ENCODE measurements at regions not wholly inside any gene's neighbourhood (a gene's known extent, or its start where the extent isn't known, plus 50 kb on each side); places are given as distances from the start of the nearest gene placed in this dataset.

GRCh38 chr5:138629392-138629791, 54.2 kb upstream of the HSPA9 start:
- Histone ChIP-seq H3K4me1 (no peaks in the 10 kb centered on the region), H3K4me3 (no peak overlapping the region), H3K27ac (no peak overlapping the region), H3K27me3 (no peaks in the 10 kb centered on the region), H3K9me3 (no peaks in the 10 kb centered on the region), H3K36me3 (no peaks in the 10 kb centered on the region)
- intact Hi-C loops (cut with DNase I; ENCODE audit: low total_unique reads): no loop called here
- TF ChIP-seq, protein P1, sequence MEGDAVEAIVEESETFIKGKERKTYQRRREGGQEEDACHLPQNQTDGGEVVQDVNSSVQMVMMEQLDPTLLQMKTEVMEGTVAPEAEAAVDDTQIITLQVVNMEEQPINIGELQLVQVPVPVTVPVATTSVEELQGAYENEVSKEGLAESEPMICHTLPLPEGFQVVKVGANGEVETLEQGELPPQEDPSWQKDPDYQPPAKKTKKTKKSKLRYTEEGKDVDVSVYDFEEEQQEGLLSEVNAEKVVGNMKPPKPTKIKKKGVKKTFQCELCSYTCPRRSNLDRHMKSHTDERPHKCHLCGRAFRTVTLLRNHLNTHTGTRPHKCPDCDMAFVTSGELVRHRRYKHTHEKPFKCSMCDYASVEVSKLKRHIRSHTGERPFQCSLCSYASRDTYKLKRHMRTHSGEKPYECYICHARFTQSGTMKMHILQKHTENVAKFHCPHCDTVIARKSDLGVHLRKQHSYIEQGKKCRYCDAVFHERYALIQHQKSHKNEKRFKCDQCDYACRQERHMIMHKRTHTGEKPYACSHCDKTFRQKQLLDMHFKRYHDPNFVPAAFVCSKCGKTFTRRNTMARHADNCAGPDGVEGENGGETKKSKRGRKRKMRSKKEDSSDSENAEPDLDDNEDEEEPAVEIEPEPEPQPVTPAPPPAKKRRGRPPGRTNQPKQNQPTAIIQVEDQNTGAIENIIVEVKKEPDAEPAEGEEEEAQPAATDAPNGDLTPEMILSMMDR (IDR thresholded peaks at IDR 0.05): no peak
- no peak for DNase-seq

DNA sequence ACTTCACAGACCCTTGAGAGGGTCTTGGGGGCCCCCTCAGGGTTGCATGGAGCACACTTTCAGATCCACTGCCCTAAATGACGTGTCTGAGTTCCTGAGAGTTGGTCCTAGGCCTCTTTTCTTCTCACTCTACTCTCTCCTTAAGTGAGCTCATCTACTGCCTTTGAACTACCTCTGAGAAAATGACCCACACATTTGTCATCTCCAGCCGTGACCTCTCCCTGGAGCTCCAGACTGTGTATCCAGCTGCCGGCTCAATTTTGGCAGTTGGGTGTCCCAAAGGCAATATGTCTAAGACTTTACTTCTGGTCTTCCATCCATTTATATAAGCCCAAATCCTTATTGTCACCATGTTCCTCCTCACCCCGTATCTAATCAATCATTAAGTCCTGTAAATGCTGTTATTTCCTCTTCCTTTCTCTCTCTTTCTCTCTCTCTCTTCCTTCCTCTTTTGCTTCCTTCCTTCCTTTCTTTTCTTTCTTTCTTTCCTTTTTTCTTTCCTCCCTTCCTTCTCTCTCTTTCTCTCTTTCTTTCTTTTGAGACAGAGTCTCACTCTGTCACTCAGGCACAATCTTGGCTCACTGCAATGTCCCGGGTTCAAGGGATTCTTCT, 51.2 kb upstream of the HSPA9 start:
- H3K9me3 ChIP-seq: no peaks in the 10 kb centered on the region
- intact Hi-C loops (cut with DNase I; ENCODE audit: low total_unique reads): no loop called here
- no peak overlapping the region for H3K4me3 ChIP-seq
- no peaks in the 10 kb centered on the region for H3K4me1 ChIP-seq
- H3K27ac ChIP-seq: no peak overlapping the region
- H3K27me3 ChIP-seq: no peaks in the 10 kb centered on the region
- no peaks in the 10 kb centered on the region for H3K36me3 ChIP-seq
- no peak for DNase-seq
- TF ChIP-seq, protein P1 (IDR thresholded peaks at IDR 0.05): no peak

DNA sequence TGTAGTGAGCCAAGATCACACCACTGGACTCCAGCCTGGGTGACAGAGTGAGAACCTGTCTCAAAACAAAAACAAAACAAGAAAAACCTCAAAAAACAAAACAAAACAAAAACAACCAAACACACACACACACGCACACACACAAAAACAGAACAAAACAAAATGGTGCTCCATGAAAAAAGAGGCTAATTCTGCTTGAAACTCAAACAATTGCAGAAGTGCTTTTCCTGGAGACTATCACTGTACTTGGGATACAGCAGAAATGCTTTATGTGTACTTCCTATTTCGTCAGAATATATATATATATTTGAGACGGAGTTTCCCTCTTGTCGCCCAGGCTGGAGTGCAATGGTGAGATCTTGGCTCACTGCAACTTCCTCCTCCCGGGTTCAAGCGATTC, 49.9 kb upstream of the HSPA9 start:
- Histone ChIP-seq H3K27ac (no peak overlapping the region), H3K36me3 (no peaks in the 10 kb centered on the region), H3K9me3 (no peaks in the 10 kb centered on the region), H3K4me1 (no peaks in the 10 kb centered on the region), H3K4me3 (no peak overlapping the region), H3K27me3 (peaks cover 0 to 5% of the 10 kb centered on the region in 2 donors)
- TF ChIP-seq, protein P1 (IDR thresholded peaks at IDR 0.05): no peak
- no peak for DNase-seq
- intact Hi-C loops (cut with DNase I; ENCODE audit: low total_unique reads): no loop called here

Measured in tibial artery (tissue), 4 donors.